Neural cell (in vitro differentiated cells): ENCODE measurements at regions not wholly inside any gene's neighbourhood (a gene's known extent, or its start where the extent isn't known, plus 50 kb on each side); places are given as distances from the start of the nearest gene placed in this dataset.

Experiments
- CTCF ChIP-seq: fragments of 450-650 bp; IDR thresholded peaks from 2 replicates; pipeline ENCODE4 v1.5.1; 2014; ENCODE audit warnings: antibody characterized with exemption, mild to moderate bottlenecking, moderate library complexity; ENCODE audit not compliant: poor library complexity, severe bottlenecking
- EP300 ChIP-seq: fragments of 450-650 bp; conservative IDR thresholded peaks from 2 replicates; pipeline ENCODE4 v1.6.1; 2014; ENCODE audit warnings: antibody characterized with exemption, mild to moderate bottlenecking, moderate library complexity; ENCODE audit not compliant: poor library complexity, severe bottlenecking
- EZH2 ChIP-seq: fragments of 200-600, 300-800 bp; shearing (Covaris generic), sonication (generic); IDR thresholded peaks from 2 replicates; pipeline ENCODE4 v1.6.1; 2014; ENCODE audit warnings: antibody characterized with exemption, low read length, borderline replicate concordance, mild to moderate bottlenecking; ENCODE audit not compliant: insufficient read depth, poor library complexity, severe bottlenecking
- MXI1 ChIP-seq: fragments of 450-650 bp; conservative IDR thresholded peaks from 2 replicates; pipeline ENCODE4 v1.6.1; 2014; ENCODE audit warnings: antibody characterized with exemption, mild to moderate bottlenecking; ENCODE audit not compliant: poor library complexity, severe bottlenecking
- POLR2AphosphoS5 ChIP-seq: IDR thresholded peaks from 2 replicates; pipeline ENCODE4 v1.6.1; 2012
- RAD21 ChIP-seq: fragments of 450-650 bp; conservative IDR thresholded peaks from 2 replicates; pipeline ENCODE4 v1.6.1; 2014; ENCODE audit warnings: antibody characterized with exemption, mild to moderate bottlenecking, moderate library complexity
- REST ChIP-seq: IDR thresholded peaks from 2 replicates; pipeline ENCODE4 v1.6.1; 2012; ENCODE audit warnings: borderline replicate concordance
- SMC3 ChIP-seq: fragments of 450-650 bp; conservative IDR thresholded peaks from 2 replicates; pipeline ENCODE4 v1.6.1; 2014; ENCODE audit warnings: antibody characterized with exemption, mild to moderate bottlenecking, moderate library complexity; ENCODE audit not compliant: poor library complexity
- TAF1 ChIP-seq: IDR thresholded peaks from 2 replicates; pipeline ENCODE4 v1.6.1; 2012; ENCODE audit warnings: low read depth

GRCh38 chr4:72791054-72791453 lies 222.0 kb upstream of the ADAMTS3 start:
- TF ChIP-seq CTCF (no peak), EZH2 (no peak), REST (no peak), MXI1 (no peak), POLR2AphosphoS5 (no peak), TAF1 (no peak), EP300 (no peak), RAD21 (no peak), SMC3 (no peak)
